HL-60 (cell line): ENCODE measurements at regions not wholly inside any gene's neighbourhood (a gene's known extent, or its start where the extent isn't known, plus 50 kb on each side); places are given as distances from the start of the nearest gene placed in this dataset.

Experiments used
- DNase-seq, 2 experiments: peaks; one replicate each; pipeline ENCODE4 v3.0.0-alpha.2; 2010 to 2020; ENCODE audit warnings: low read depth in 1 of 2, low spot score in 1 of 2
- H3K27ac ChIP-seq: fragments of 250-450 bp; sonication (Bioruptor Pico); replicated peaks from 2 replicates; pipeline ENCODE4 v1.5.1; 2020; ENCODE audit warnings: mild to moderate bottlenecking, moderate library complexity
- H3K27me3 ChIP-seq: fragments of 250-450 bp; sonication (Bioruptor Pico); 2 replicates; pipeline ENCODE4 v1.5.1; 2021; ENCODE audit warnings: mild to moderate bottlenecking, moderate library complexity; ENCODE audit not compliant: insufficient read depth, poor library complexity, severe bottlenecking
- H3K4me3 ChIP-seq: replicated peaks from 2 replicates; pipeline ENCODE4 v1.5.1; 2011; ENCODE audit warnings: mild to moderate bottlenecking, control low read depth, low read length; ENCODE audit not compliant: insufficient read depth
- GABPA ChIP-seq: IDR thresholded peaks from 2 replicates; pipeline ENCODE4 v1.6.1; 2012; ENCODE audit warnings: low read depth
- POLR2AphosphoS5 ChIP-seq: IDR thresholded peaks from 2 replicates; pipeline ENCODE4 v1.6.1; 2012; ENCODE audit warnings: low read depth
- SPI1 ChIP-seq: IDR thresholded peaks from 2 replicates; pipeline ENCODE4 v1.6.1; 2012; ENCODE audit warnings: low read depth, mild to moderate bottlenecking, borderline replicate concordance
- TF ChIP-seq, protein P1 (sequence below): IDR thresholded peaks from 2 replicates; pipeline ENCODE4 v1.6.1; 2012; ENCODE audit warnings: low read depth; ENCODE audit not compliant: insufficient replicate concordance
- TF ChIP-seq, protein P2 (sequence below): IDR thresholded peaks from one replicate; pipeline ENCODE4 v1.5.1; 2011; ENCODE audit warnings: low read length, control low read depth, inconsistent platforms; ENCODE audit not compliant: insufficient read depth

DNA sequence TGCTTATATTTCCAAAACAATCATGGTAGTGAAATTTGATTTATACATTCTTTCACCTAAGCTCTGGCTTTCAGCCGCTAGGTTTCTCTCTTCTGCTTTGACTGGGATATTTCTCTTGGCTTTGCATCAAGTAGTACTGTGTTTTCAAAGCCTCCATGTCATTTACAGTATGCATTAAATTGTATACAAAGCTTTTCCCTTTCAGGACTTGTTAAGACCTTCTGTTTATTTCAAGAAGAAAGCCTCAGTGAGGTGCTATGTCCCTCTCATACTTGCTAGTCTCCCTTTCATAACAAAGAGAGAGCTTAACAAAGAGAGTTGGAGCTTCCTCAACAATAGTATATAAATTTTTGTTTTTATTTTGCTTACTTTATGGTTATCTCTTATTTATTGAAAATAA, 84.2 kb upstream of the SLC25A26 start:
- no peak for DNase-seq
- TF ChIP-seq, protein P1, sequence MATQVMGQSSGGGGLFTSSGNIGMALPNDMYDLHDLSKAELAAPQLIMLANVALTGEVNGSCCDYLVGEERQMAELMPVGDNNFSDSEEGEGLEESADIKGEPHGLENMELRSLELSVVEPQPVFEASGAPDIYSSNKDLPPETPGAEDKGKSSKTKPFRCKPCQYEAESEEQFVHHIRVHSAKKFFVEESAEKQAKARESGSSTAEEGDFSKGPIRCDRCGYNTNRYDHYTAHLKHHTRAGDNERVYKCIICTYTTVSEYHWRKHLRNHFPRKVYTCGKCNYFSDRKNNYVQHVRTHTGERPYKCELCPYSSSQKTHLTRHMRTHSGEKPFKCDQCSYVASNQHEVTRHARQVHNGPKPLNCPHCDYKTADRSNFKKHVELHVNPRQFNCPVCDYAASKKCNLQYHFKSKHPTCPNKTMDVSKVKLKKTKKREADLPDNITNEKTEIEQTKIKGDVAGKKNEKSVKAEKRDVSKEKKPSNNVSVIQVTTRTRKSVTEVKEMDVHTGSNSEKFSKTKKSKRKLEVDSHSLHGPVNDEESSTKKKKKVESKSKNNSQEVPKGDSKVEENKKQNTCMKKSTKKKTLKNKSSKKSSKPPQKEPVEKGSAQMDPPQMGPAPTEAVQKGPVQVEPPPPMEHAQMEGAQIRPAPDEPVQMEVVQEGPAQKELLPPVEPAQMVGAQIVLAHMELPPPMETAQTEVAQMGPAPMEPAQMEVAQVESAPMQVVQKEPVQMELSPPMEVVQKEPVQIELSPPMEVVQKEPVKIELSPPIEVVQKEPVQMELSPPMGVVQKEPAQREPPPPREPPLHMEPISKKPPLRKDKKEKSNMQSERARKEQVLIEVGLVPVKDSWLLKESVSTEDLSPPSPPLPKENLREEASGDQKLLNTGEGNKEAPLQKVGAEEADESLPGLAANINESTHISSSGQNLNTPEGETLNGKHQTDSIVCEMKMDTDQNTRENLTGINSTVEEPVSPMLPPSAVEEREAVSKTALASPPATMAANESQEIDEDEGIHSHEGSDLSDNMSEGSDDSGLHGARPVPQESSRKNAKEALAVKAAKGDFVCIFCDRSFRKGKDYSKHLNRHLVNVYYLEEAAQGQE, result no peak
- TF ChIP-seq POLR2AphosphoS5 (no peak), GABPA (no peak), SPI1 (no peak)
- TF ChIP-seq, protein P2, sequence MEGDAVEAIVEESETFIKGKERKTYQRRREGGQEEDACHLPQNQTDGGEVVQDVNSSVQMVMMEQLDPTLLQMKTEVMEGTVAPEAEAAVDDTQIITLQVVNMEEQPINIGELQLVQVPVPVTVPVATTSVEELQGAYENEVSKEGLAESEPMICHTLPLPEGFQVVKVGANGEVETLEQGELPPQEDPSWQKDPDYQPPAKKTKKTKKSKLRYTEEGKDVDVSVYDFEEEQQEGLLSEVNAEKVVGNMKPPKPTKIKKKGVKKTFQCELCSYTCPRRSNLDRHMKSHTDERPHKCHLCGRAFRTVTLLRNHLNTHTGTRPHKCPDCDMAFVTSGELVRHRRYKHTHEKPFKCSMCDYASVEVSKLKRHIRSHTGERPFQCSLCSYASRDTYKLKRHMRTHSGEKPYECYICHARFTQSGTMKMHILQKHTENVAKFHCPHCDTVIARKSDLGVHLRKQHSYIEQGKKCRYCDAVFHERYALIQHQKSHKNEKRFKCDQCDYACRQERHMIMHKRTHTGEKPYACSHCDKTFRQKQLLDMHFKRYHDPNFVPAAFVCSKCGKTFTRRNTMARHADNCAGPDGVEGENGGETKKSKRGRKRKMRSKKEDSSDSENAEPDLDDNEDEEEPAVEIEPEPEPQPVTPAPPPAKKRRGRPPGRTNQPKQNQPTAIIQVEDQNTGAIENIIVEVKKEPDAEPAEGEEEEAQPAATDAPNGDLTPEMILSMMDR, result no peak
- Histone ChIP-seq H3K4me3 (no peak overlapping the region), H3K27me3 (peaks cover 4% of the 10 kb centered on the region), H3K27ac (no peak overlapping the region)

DNA sequence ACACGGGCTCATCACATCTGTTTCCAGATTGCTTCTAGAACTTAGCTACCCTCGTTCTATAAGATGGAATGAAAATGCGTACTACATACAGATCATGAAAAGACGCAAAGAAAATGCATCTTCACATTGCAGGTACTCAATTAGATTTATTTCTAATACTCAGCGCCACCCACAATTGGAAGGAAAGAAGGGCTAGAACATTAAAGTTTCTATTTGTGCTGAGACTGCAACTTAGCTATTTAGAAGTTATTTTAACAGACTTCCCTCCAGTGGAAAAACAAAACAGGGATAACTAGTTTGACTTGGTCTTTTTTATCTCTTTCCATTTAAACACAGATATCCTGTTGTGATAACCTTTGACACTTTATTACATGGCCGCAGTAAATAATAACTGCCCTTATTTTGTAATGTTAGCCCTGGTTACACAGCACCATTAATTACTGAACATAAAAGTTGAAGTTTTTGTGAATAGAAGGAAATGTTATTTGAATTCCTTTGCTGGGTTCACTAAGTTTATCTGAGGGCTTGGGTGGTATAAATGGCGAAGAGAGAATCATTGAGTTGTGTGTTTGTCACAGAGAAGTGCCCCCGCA, 86.9 kb upstream of the SLC25A26 start:
- Histone ChIP-seq H3K27ac (no peak overlapping the region), H3K4me3 (no peak overlapping the region), H3K27me3 (peaks cover 4% of the 10 kb centered on the region)
- no peak for TF ChIP-seq SPI1
- TF ChIP-seq POLR2AphosphoS5, result no peak
- TF ChIP-seq GABPA, result no peak
- TF ChIP-seq, protein P2, result no peak
- TF ChIP-seq, protein P1, result no peak
- no peak for DNase-seq

DNA sequence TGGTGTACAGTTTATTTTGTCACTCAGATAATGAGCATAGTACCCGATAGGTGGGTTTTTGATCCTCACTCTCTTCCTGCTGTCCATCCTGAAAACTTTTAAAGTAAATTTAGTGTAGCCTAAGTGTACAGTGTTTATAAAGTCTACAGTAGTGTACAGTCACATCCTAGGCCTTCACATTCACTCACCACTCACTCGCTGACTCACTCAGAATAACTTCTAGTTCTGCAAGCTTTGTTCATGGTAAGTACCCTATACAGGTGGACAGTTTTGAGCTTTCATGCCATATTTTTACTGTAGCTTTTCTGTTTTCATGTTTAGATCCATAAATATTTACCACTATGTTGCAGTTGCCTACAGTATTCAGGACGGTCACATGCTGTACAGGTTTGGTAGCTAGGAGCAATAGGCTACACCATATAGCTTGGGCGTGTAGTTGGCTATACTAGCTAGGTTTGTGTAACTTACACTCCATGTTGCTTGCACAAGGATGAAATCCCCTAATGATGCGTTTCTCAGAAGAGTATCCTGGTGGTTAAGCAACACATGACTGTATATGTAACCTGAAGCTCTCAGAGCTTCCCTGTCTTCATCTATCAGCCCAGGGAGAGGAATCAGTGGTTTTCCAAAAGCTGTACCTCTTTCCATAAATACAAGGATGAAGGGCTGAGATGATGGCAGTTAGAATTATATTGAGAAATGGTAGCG, 87.6 kb upstream of the SLC25A26 start:
- DNase-seq, result no peak
- TF ChIP-seq SPI1 (no peak), POLR2AphosphoS5 (no peak), GABPA (no peak)
- TF ChIP-seq, protein P1, result no peak
- TF ChIP-seq, protein P2, result no peak

More for the DNA sequence above, 87.6 kb upstream of the SLC25A26 start:
- Histone ChIP-seq H3K4me3 (no peak overlapping the region), H3K27me3 (peaks cover 4% of the 10 kb centered on the region), H3K27ac (no peak overlapping the region)
